ENCODE measurements at regions not wholly inside any gene's neighbourhood (a gene's known extent, or its start where the extent isn't known, plus 50 kb on each side); places are given as distances from the start of the nearest gene placed in this dataset.
"Not testable (repeated sequence)": the region's sequence is repeated elsewhere in the genome, so short reads cannot be mapped to it uniquely, and the experiment has no call there.

- DNase-seq, result no peak
- no peaks in the 10 kb centered on the region for H3K9me3 ChIP-seq (ENCODE audit: control insufficient read depth, low read length, poor library complexity, severe bottlenecking)
- Mint-ChIP-seq H3K27ac (peak overlapping the region; percentile 49), H3K4me1 (peaks cover 2% of the 10 kb centered on the region), H3K36me3 (ENCODE audit: low read depth) (no peaks in the 10 kb centered on the region), H3K4me3 (no peak overlapping the region), H3K27me3 (peaks cover 10% of the 10 kb centered on the region)
- no peak for ATAC-seq
Measured at GRCh38 chr5:142259758-142260157, 65.1 kb downstream of the SPRY4 start.

DNA sequence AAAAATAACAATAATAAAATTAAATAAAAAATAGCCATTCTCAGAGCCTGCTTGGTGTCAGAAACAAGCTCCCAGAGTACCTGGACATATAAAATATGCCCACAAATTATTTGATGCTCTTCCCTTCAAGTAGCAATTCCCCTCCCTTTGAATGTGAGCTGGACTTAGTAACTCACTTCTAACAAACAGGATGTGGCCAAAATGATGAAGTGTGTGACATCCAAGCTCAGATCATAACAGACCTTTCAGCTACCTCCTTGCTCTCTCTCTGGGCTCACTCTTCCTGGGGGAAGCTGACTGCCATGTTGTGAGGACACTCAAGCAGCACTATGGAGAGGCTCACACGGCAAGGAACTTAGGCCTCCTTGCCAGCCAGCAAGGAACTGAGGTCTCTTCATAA, 69.0 kb downstream of the SPRY4 start:
- Mint-ChIP-seq H3K36me3 (ENCODE audit: low read depth) (no peaks in the 10 kb centered on the region), H3K4me3 (no peak overlapping the region), H3K4me1 (peaks cover 2% of the 10 kb centered on the region), H3K27ac (no peak overlapping the region), H3K27me3 (peaks cover 5% of the 10 kb centered on the region)
- H3K9me3 ChIP-seq (ENCODE audit: control insufficient read depth, low read length, poor library complexity, severe bottlenecking), result no peaks in the 10 kb centered on the region
- no peak for ATAC-seq
- DNase-seq, result no peak

GRCh38 chr5:142254431-142254830, 70.4 kb downstream of the SPRY4 start:
- no peak overlapping the region for H3K27ac Mint-ChIP-seq
- DNase-seq (no peak), ATAC-seq (no peak)
- no peaks in the 10 kb centered on the region for H3K4me1 Mint-ChIP-seq
- no peak overlapping the region for H3K4me3 Mint-ChIP-seq
- no peaks in the 10 kb centered on the region for H3K36me3 Mint-ChIP-seq (ENCODE audit: low read depth)
- H3K9me3 ChIP-seq (ENCODE audit: control insufficient read depth, low read length, poor library complexity, severe bottlenecking), result no peaks in the 10 kb centered on the region
- H3K27me3 Mint-ChIP-seq, result peaks cover under 1% of the 10 kb centered on the region

- no peaks in the 10 kb centered on the region for H3K27me3 Mint-ChIP-seq
- H3K9me3 ChIP-seq (ENCODE audit: control insufficient read depth, low read length, poor library complexity, severe bottlenecking), result no peaks in the 10 kb centered on the region
- H3K4me1 Mint-ChIP-seq, result no peaks in the 10 kb centered on the region
- peak overlapping the region; percentile 16 for H3K27ac Mint-ChIP-seq
- no peak overlapping the region for H3K4me3 Mint-ChIP-seq
- ATAC-seq, result no peak
- no peak for DNase-seq
- no peaks in the 10 kb centered on the region for H3K36me3 Mint-ChIP-seq (ENCODE audit: low read depth)
Measured at GRCh38 chr5:142253938-142254337, 70.9 kb downstream of the SPRY4 start.

GRCh38 chr5:142250119-142250518, 74.7 kb downstream of the SPRY4 start:
- Mint-ChIP-seq H3K36me3 (ENCODE audit: low read depth) (no peaks in the 10 kb centered on the region), H3K4me1 (peaks cover 5% of the 10 kb centered on the region), H3K27ac (peak overlapping the region; percentile 12), H3K27me3 (no peaks in the 10 kb centered on the region), H3K4me3 (no peak overlapping the region)
- no peak for ATAC-seq
- no peak for DNase-seq
- no peaks in the 10 kb centered on the region for H3K9me3 ChIP-seq (ENCODE audit: control insufficient read depth, low read length, poor library complexity, severe bottlenecking)

DNA sequence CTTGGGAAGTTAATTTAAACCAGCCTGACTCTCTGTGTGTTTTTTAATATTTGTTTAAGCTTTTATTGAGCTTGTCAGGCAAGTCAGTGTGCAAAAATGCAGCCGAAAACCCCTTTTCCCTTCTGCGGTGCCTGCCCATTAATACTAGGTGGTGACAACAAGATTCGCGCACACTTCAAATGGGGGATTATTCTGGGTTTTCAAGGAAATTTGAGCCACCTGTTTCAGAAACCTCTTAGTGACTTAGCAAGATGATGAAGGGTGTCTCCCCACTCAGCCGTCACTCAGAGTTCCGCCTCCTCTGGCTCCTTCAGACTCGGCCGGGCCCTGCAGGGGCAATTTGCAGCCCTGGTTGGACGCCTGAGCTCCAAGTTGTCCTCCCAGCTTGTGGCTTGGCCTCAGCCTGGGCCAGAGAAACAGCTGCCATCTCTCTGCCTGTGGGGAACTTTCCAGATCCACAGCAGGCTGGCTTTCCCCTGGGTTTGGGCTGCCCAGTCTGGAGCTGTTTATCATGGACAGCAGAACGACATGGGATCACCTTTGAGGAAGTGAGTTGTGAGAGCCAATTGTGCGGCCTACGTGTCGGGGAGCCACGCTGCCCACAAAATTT, 75.9 kb downstream of the SPRY4 start:
- no peaks in the 10 kb centered on the region for H3K27me3 Mint-ChIP-seq
- no peak overlapping the region for H3K4me3 Mint-ChIP-seq
- H3K36me3 Mint-ChIP-seq (ENCODE audit: low read depth), result no peaks in the 10 kb centered on the region
- peaks cover 5% of the 10 kb centered on the region for H3K4me1 Mint-ChIP-seq
- H3K27ac Mint-ChIP-seq, result no peak overlapping the region
- no peak for ATAC-seq
- no peak for DNase-seq
- no peaks in the 10 kb centered on the region for H3K9me3 ChIP-seq (ENCODE audit: control insufficient read depth, low read length, poor library complexity, severe bottlenecking)

DNA sequence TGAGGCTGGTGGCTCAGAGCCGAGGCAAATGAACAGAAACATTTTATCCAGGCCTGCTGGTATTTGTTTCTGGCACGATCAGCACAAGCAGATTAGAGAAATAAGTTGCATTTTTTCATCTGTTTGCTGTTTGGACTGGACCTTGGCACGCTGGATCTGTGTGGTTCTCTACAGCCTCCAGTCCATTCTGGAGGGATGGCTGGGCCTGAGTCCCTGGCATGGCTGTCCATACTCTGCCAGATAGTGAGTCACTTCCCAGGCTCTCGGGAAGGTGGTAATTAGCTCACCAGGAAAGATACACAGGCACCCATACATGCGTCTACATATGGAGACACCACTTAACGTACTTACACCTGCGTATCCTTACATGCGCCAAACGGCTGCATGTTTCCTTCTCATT, 78.6 kb downstream of the SPRY4 start:
- DNase-seq (no peak), ATAC-seq (no peak)
- no peak overlapping the region for H3K4me3 Mint-ChIP-seq
- no peaks in the 10 kb centered on the region for H3K36me3 Mint-ChIP-seq (ENCODE audit: low read depth)
- H3K27me3 Mint-ChIP-seq, result no peaks in the 10 kb centered on the region
- no peaks in the 10 kb centered on the region for H3K9me3 ChIP-seq (ENCODE audit: control insufficient read depth, low read length, poor library complexity, severe bottlenecking)
- H3K27ac Mint-ChIP-seq, result no peak overlapping the region
- H3K4me1 Mint-ChIP-seq, result peaks cover 5% of the 10 kb centered on the region

DNA sequence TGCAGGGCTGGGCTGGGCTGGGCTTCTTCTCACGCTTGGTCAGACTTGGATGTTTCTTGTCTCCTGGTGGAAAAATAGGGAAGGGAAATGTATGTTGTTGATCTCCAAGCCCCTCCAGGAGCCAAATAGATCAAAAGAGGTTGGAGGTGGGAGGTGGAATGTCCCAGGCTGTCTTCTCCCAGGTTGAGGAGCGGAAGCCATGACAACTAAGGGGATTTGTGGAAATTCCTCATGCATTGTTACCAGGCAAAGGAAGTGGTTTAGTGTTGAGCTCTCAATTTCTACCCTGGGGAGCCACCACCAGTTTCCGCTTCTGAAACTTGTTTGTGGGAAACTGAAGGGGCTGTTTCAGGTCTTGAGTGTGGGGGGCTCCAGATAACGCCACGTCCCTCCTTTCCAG, 79.0 kb downstream of the SPRY4 start:
- H3K36me3 Mint-ChIP-seq (ENCODE audit: low read depth), result no peaks in the 10 kb centered on the region
- no peak overlapping the region for H3K4me3 Mint-ChIP-seq
- H3K9me3 ChIP-seq (ENCODE audit: control insufficient read depth, low read length, poor library complexity, severe bottlenecking), result no peaks in the 10 kb centered on the region
- no peaks in the 10 kb centered on the region for H3K27me3 Mint-ChIP-seq
- ATAC-seq (no peak), DNase-seq (no peak)
- H3K27ac Mint-ChIP-seq, result no peak overlapping the region
- peaks cover 5% of the 10 kb centered on the region for H3K4me1 Mint-ChIP-seq

DNA sequence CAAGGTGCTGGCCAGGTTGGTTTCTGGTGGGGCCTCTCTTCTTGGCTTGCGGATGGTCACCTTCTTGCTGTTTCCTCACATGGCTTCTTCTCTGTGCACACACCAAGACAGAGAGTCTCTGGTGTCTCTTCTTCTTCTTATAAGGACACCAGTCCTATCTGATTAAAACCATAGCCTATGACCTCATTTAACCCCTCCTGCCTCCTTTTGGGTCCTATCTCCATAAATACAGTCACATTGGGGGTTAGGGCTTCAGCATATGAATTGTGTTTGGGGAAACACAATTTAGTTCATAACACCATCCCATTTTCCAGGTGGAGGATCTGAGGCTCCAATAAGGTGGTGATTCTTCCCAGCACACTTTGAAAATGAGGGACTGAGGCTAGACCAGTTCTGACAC, 80.4 kb downstream of the SPRY4 start:
- ATAC-seq, result no peak
- H3K4me1 Mint-ChIP-seq, result peaks cover 5% of the 10 kb centered on the region
- H3K4me3 Mint-ChIP-seq, result no peak overlapping the region
- no peaks in the 10 kb centered on the region for H3K9me3 ChIP-seq (ENCODE audit: control insufficient read depth, low read length, poor library complexity, severe bottlenecking)
- no peaks in the 10 kb centered on the region for H3K27me3 Mint-ChIP-seq
- H3K27ac Mint-ChIP-seq, result no peak overlapping the region
- H3K36me3 Mint-ChIP-seq (ENCODE audit: low read depth), result no peaks in the 10 kb centered on the region
- no peak for DNase-seq

GRCh38 chr5:142242272-142242671, 82.5 kb downstream of the SPRY4 start:
- ATAC-seq (no peak), DNase-seq (no peak)
- no peaks in the 10 kb centered on the region for H3K27me3 Mint-ChIP-seq
- H3K27ac Mint-ChIP-seq, result no peak overlapping the region
- no peaks in the 10 kb centered on the region for H3K9me3 ChIP-seq (ENCODE audit: control insufficient read depth, low read length, poor library complexity, severe bottlenecking)
- no peaks in the 10 kb centered on the region for H3K36me3 Mint-ChIP-seq (ENCODE audit: low read depth)
- H3K4me1 Mint-ChIP-seq, result peaks cover 5% of the 10 kb centered on the region
- H3K4me3 Mint-ChIP-seq, result no peak overlapping the region

GRCh38 chr5:142239394-142240159, 85.2 kb downstream of the SPRY4 start:
- no peaks in the 10 kb centered on the region for H3K9me3 ChIP-seq (ENCODE audit: control insufficient read depth, low read length, poor library complexity, severe bottlenecking)
- Mint-ChIP-seq H3K4me3 (no peak overlapping the region), H3K27ac (no peak overlapping the region), H3K4me1 (peaks cover 10% of the 10 kb centered on the region), H3K36me3 (ENCODE audit: low read depth) (no peaks in the 10 kb centered on the region), H3K27me3 (no peaks in the 10 kb centered on the region)
- ATAC-seq (no peak), DNase-seq (no peak)

- Mint-ChIP-seq H3K27ac (no peak overlapping the region), H3K4me1 (peaks cover 10% of the 10 kb centered on the region), H3K36me3 (ENCODE audit: low read depth) (no peaks in the 10 kb centered on the region), H3K4me3 (no peak overlapping the region), H3K27me3 (no peaks in the 10 kb centered on the region)
- H3K9me3 ChIP-seq (ENCODE audit: control insufficient read depth, low read length, poor library complexity, severe bottlenecking), result no peaks in the 10 kb centered on the region
- no peak for DNase-seq
- no peak for ATAC-seq
Measured at GRCh38 chr5:142237707-142238106, 87.1 kb downstream of the SPRY4 start.

DNA sequence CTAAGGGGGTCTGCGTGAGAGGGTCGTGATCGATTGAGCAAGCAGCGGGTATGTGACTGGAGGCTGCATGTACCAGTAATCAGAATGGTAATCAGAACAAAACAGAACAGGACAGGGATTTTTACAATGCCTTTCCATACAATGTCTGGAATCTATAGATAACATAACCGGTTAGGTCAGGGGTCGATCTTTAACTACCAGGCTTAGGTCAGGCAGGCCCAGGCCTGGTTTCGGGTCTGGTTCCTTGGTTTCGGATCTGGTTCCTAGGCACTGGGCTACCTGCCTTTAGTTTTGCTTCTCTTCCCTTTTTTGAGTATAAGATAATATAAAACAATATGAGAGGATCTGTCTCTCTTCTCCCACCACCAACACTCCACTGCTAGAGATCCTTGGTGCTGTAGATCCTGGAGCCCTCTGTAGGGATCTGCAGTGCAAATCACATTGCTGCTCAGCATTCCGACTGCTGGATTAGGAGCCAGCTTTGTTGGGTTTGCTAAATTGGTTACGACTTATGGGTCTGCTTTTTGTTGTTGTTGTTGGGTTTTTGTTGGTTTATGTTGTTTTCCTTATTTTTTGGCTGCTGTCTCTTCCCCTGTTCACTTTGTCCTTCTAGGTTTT, 88.0 kb downstream of the SPRY4 start:
- H3K4me1 Mint-ChIP-seq, result peaks cover 10% of the 10 kb centered on the region
- H3K9me3 ChIP-seq (ENCODE audit: control insufficient read depth, low read length, poor library complexity, severe bottlenecking); H3K36me3 Mint-ChIP-seq (ENCODE audit: low read depth); ATAC-seq; H3K4me3 Mint-ChIP-seq; DNase-seq; H3K27me3 Mint-ChIP-seq; H3K27ac Mint-ChIP-seq: not testable (repeated sequence)

Measured in T-helper 17 cell (primary cell).